ENCODE measurements at regions not wholly inside any gene's neighbourhood (a gene's known extent, or its start where the extent isn't known, plus 50 kb on each side); places are given as distances from the start of the nearest gene placed in this dataset.

GRCh38 chr22:47276450-47276820 is 514.0 kb downstream of the TBC1D22A start:
- no peak for TF ChIP-seq CTCF (IDR thresholded peaks at IDR 0.05; ENCODE audit: borderline replicate concordance, insufficient read depth, low read depth, low read length)
- no peak overlapping the region for H3K4me3 ChIP-seq (ENCODE audit: low read depth, low read length)

- no peak for TF ChIP-seq CTCF (IDR thresholded peaks at IDR 0.05; ENCODE audit: borderline replicate concordance, insufficient read depth, low read depth, low read length)
- no peak overlapping the region for H3K4me3 ChIP-seq (ENCODE audit: low read depth, low read length)
Observed at GRCh38 chr22:47275605-47276449, 513.4 kb downstream of the TBC1D22A start.

- no peak overlapping the region for H3K4me3 ChIP-seq (ENCODE audit: low read depth, low read length)
Observed at GRCh38 chr22:47274196-47274595, 511.7 kb downstream of the TBC1D22A start.

GRCh38 chr22:47270463-47271135 is 508.1 kb downstream of the TBC1D22A start:
- no peak overlapping the region for H3K4me3 ChIP-seq (ENCODE audit: low read depth, low read length)
- no peak for TF ChIP-seq CTCF (IDR thresholded peaks at IDR 0.05; ENCODE audit: borderline replicate concordance, insufficient read depth, low read depth, low read length)

More at GRCh38 chr22:47274196-47274595, 511.7 kb downstream of the TBC1D22A start:
- no peak for TF ChIP-seq CTCF (IDR thresholded peaks at IDR 0.05; ENCODE audit: borderline replicate concordance, insufficient read depth, low read depth, low read length)

- no peak for TF ChIP-seq CTCF (IDR thresholded peaks at IDR 0.05; ENCODE audit: borderline replicate concordance, insufficient read depth, low read depth, low read length)
- no peak overlapping the region for H3K4me3 ChIP-seq (ENCODE audit: low read depth, low read length)
Observed at GRCh38 chr22:47269516-47270088, 507.2 kb downstream of the TBC1D22A start.

- no peak overlapping the region for H3K4me3 ChIP-seq (ENCODE audit: low read depth, low read length)
- TF ChIP-seq CTCF (IDR thresholded peaks at IDR 0.05; ENCODE audit: borderline replicate concordance, insufficient read depth, low read depth, low read length), result no peak
Observed at GRCh38 chr22:47267513-47268282, 505.2 kb downstream of the TBC1D22A start.
